HEK293 (cell line): ENCODE measurements at regions not wholly inside any gene's neighbourhood (a gene's known extent, or its start where the extent isn't known, plus 50 kb on each side); places are given as distances from the start of the nearest gene placed in this dataset.

ENCODE experiments used
- CTCF ChIA-PET: fragments of 350-600 bp; formaldehyde crosslinking; extraction: SDS; loops from one replicate; lab custom pipeline; 2021; ENCODE audit warnings: antibody characterized with exemption; lab: Yijun Ruan, JAX
- POLR2A ChIA-PET: fragments of 300-600 bp; formaldehyde crosslinking; extraction: SDS; loops from one replicate; lab custom pipeline; 2020; ENCODE audit warnings: antibody characterized with exemption, inconsistent platforms; lab: Yijun Ruan, JAX
- H3K27ac ChIP-seq: fragments of 200-500 bp; sonication (Bioruptor generic); 2 replicates; pipeline ENCODE4 v1.5.1; 2014; ENCODE audit warnings: low read depth, low read length, control low read depth, inconsistent platforms; ENCODE audit errors: extremely low read depth
- H3K36me3 ChIP-seq, 2 experiments: fragments of 200-500 bp in 1 of 2; sonication (Bioruptor generic) in 1 of 2; 1 replicate in 1 of 2; 2 replicates in 1 of 2; pipeline ENCODE4 v1.5.1; 2014 to 2017; ENCODE audit warnings: inconsistent platforms in 2 of 2, low read length in 2 of 2; ENCODE audit not compliant: control insufficient read depth in 2 of 2, insufficient read depth in 1 of 2
- H3K4me1 ChIP-seq: fragments of 200-500 bp; sonication (Bioruptor generic); 2 replicates; pipeline ENCODE4 v1.5.1; 2014; ENCODE audit warnings: mild to moderate bottlenecking, low read length, inconsistent platforms; ENCODE audit not compliant: control insufficient read depth, insufficient read depth
- H3K4me3 ChIP-seq: 2 replicates; pipeline ENCODE4 v1.5.1; 2011; ENCODE audit warnings: low read depth, mild to moderate bottlenecking, control low read depth, low read length, moderate library complexity
- H3K9me3 ChIP-seq: fragments of 200-500 bp; sonication (Bioruptor generic); 2 replicates; pipeline ENCODE4 v1.5.1; 2014; ENCODE audit warnings: low read depth, low read length, inconsistent platforms; ENCODE audit not compliant: control insufficient read depth, insufficient read depth
- BCL11B ChIP-seq: fragments of 450-650 bp; formaldehyde crosslinking; IDR thresholded peaks from 2 replicates; pipeline ENCODE4 v1.5.1; 2016; ENCODE audit warnings: low read depth, missing biosample characterization, missing genetic modification characterization
- PRDM1 ChIP-seq: fragments of 450-650 bp; formaldehyde crosslinking; IDR thresholded peaks from 2 replicates; pipeline ENCODE4; 2016; ENCODE audit warnings: missing biosample characterization, missing genetic modification characterization
- ZBTB48 ChIP-seq: fragments of 450-650 bp; formaldehyde crosslinking; IDR thresholded peaks from 2 replicates; pipeline ENCODE4 v1.5.1; 2016; ENCODE audit warnings: missing biosample characterization, missing genetic modification characterization
- ZFP69B ChIP-seq: fragments of 450-650 bp; formaldehyde crosslinking; IDR thresholded peaks from 2 replicates; pipeline ENCODE4 v1.5.1; 2016; ENCODE audit warnings: missing biosample characterization, missing genetic modification characterization
- ZNF239 ChIP-seq: fragments of 450-650 bp; formaldehyde crosslinking; IDR thresholded peaks from 2 replicates; pipeline ENCODE4 v1.5.1; 2016; ENCODE audit warnings: missing biosample characterization, missing genetic modification characterization
- ZNF248 ChIP-seq: fragments of 450-650 bp; formaldehyde crosslinking; IDR thresholded peaks from 2 replicates; pipeline ENCODE4 v1.5.1; 2017; ENCODE audit warnings: missing biosample characterization, missing genetic modification characterization
- ZNF292 ChIP-seq: fragments of 450-650 bp; formaldehyde crosslinking; IDR thresholded peaks from 2 replicates; pipeline ENCODE4 v1.5.1; 2016; ENCODE audit warnings: low read depth, missing biosample characterization, missing genetic modification characterization, borderline replicate concordance
- ZNF341 ChIP-seq: fragments of 450-650 bp; formaldehyde crosslinking; IDR thresholded peaks from 2 replicates; pipeline ENCODE4; 2016; ENCODE audit warnings: low read depth, missing biosample characterization, missing genetic modification characterization
- ZNF529 ChIP-seq: fragments of 450-650 bp; formaldehyde crosslinking; IDR thresholded peaks from 2 replicates; pipeline ENCODE4 v1.5.1; 2017; ENCODE audit warnings: missing genetic modification characterization, missing biosample characterization; ENCODE audit not compliant: insufficient replicate concordance
- ZNF626 ChIP-seq: fragments of 450-650 bp; sonication (Bioruptor Pico); formaldehyde crosslinking; IDR thresholded peaks from 2 replicates; pipeline ENCODE4 v1.5.1; 2018; ENCODE audit warnings: missing biosample characterization, missing genetic modification characterization, inconsistent platforms
- ZNF707 ChIP-seq: fragments of 450-650 bp; formaldehyde crosslinking; IDR thresholded peaks from 2 replicates; pipeline ENCODE4 v1.5.1; 2016; ENCODE audit warnings: missing biosample characterization, missing genetic modification characterization
- ZNF830 ChIP-seq: fragments of 450-650 bp; IDR thresholded peaks from 2 replicates; pipeline ENCODE4 v1.5.0; 2018; ENCODE audit warnings: missing biosample characterization, missing genetic modification characterization, low read depth, mild to moderate bottlenecking, moderate library complexity
- TF ChIP-seq, protein P1 (sequence below): fragments of 450-650 bp; formaldehyde crosslinking; IDR thresholded peaks from 2 replicates; pipeline ENCODE4 v1.5.1; 2016; ENCODE audit warnings: missing biosample characterization, missing genetic modification characterization, borderline replicate concordance
- TF ChIP-seq, protein P2 (sequence below): fragments of 450-650 bp; formaldehyde crosslinking; IDR thresholded peaks from 2 replicates; pipeline ENCODE4 v1.5.1; 2016; ENCODE audit warnings: missing biosample characterization, missing genetic modification characterization
- TF ChIP-seq, protein P3 (sequence below): fragments of 450-650 bp; formaldehyde crosslinking; IDR thresholded peaks from 2 replicates; pipeline ENCODE4 v1.5.1; 2016; ENCODE audit warnings: missing biosample characterization, missing genetic modification characterization
- TF ChIP-seq, protein P4 (sequence below): fragments of 450-650 bp; formaldehyde crosslinking; IDR thresholded peaks from 2 replicates; pipeline ENCODE4 v1.5.1; 2016; ENCODE audit warnings: missing biosample characterization, missing genetic modification characterization, borderline replicate concordance
- TF ChIP-seq, protein P5 (sequence below): fragments of 450-650 bp; formaldehyde crosslinking; IDR thresholded peaks from 2 replicates; pipeline ENCODE4 v1.5.1; 2016; ENCODE audit warnings: missing biosample characterization, missing genetic modification characterization

DNA sequence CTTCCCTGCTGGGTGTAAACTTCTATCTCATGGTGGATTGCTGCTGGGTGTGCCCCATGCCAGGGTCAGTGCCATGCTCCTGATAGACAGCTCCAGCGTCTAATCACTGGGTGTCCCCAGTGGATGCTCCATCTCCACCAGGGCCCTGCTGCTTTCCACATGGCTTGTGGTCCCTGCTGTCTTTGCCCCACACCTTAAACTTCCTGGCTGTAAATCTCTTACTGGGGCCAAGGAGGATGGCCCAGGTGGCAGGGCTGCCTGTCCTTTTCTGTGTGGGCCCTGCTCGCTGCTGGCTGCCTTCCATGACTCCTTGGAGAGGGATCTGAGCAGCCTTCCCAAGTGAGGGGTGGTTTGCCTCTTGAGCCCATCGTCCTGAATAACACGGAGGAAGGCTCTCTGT is 51.8 kb downstream of the RGS12 start:
- Histone ChIP-seq H3K9me3 (no peaks in the 10 kb centered on the region), H3K4me3 (no peak overlapping the region), H3K27ac (no peak overlapping the region), H3K36me3 (no peaks in the 10 kb centered on the region), H3K4me1 (no peaks in the 10 kb centered on the region)
- CTCF ChIA-PET, result no interaction called here
- POLR2A ChIA-PET, result no interaction called here
- TF ChIP-seq ZBTB48 (tag by site-specific recombination) (no peak), ZNF239 (tag by site-specific recombination) (no peak), BCL11B (tag by site-specific recombination) (no peak)
- TF ChIP-seq, protein P1, sequence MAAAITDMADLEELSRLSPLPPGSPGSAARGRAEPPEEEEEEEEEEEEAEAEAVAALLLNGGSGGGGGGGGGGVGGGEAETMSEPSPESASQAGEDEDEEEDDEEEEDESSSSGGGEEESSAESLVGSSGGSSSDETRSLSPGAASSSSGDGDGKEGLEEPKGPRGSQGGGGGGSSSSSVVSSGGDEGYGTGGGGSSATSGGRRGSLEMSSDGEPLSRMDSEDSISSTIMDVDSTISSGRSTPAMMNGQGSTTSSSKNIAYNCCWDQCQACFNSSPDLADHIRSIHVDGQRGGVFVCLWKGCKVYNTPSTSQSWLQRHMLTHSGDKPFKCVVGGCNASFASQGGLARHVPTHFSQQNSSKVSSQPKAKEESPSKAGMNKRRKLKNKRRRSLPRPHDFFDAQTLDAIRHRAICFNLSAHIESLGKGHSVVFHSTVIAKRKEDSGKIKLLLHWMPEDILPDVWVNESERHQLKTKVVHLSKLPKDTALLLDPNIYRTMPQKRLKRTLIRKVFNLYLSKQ (tag by site-specific recombination), result no peak

DNA sequence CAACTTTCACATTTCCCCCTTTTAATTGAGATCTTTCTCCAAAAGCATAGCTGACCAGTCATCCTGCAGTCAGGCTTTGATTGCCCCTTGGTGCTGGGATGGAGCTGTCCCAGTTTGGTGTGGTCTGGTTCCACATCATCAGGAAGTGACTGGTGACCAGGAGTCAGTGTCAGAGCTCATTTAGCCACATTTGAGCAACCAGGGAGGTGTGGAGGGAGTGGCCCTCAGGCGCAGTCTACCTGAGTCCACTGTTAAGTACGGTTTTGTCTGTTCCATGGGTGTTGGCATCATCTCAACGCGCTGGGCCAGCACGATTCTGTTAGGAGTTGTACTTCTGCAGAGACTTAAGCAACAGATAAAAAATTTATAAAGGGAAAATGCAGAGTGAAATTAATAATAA is 52.6 kb downstream of the RGS12 start:
- Histone ChIP-seq H3K27ac (no peak overlapping the region), H3K4me1 (no peaks in the 10 kb centered on the region), H3K9me3 (no peaks in the 10 kb centered on the region), H3K4me3 (no peak overlapping the region), H3K36me3 (no peaks in the 10 kb centered on the region)
- TF ChIP-seq, protein P2, sequence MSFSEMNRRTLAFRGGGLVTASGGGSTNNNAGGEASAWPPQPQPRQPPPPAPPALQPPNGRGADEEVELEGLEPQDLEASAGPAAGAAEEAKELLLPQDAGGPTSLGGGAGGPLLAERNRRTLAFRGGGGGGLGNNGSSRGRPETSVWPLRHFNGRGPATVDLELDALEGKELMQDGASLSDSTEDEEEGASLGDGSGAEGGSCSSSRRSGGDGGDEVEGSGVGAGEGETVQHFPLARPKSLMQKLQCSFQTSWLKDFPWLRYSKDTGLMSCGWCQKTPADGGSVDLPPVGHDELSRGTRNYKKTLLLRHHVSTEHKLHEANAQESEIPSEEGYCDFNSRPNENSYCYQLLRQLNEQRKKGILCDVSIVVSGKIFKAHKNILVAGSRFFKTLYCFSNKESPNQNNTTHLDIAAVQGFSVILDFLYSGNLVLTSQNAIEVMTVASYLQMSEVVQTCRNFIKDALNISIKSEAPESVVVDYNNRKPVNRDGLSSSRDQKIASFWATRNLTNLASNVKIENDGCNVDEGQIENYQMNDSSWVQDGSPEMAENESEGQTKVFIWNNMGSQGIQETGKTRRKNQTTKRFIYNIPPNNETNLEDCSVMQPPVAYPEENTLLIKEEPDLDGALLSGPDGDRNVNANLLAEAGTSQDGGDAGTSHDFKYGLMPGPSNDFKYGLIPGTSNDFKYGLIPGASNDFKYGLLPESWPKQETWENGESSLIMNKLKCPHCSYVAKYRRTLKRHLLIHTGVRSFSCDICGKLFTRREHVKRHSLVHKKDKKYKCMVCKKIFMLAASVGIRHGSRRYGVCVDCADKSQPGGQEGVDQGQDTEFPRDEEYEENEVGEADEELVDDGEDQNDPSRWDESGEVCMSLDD (tag by site-specific recombination), result no peak
- TF ChIP-seq ZFP69B (tag by site-specific recombination) (no peak), ZNF529 (tag by site-specific recombination) (no peak), ZNF292 (no peak), ZNF626 (tag by site-specific recombination) (no peak), ZNF707 (tag by site-specific recombination) (no peak), ZNF341 (tag by site-specific recombination) (no peak), ZNF830 (no peak), PRDM1 (tag by site-specific recombination) (no peak), ZNF239 (tag by site-specific recombination) (no peak), ZNF248 (tag by site-specific recombination) (no peak)
- TF ChIP-seq, protein P3, sequence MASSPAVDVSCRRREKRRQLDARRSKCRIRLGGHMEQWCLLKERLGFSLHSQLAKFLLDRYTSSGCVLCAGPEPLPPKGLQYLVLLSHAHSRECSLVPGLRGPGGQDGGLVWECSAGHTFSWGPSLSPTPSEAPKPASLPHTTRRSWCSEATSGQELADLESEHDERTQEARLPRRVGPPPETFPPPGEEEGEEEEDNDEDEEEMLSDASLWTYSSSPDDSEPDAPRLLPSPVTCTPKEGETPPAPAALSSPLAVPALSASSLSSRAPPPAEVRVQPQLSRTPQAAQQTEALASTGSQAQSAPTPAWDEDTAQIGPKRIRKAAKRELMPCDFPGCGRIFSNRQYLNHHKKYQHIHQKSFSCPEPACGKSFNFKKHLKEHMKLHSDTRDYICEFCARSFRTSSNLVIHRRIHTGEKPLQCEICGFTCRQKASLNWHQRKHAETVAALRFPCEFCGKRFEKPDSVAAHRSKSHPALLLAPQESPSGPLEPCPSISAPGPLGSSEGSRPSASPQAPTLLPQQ (tag by site-specific recombination), result no peak
- TF ChIP-seq, protein P4, sequence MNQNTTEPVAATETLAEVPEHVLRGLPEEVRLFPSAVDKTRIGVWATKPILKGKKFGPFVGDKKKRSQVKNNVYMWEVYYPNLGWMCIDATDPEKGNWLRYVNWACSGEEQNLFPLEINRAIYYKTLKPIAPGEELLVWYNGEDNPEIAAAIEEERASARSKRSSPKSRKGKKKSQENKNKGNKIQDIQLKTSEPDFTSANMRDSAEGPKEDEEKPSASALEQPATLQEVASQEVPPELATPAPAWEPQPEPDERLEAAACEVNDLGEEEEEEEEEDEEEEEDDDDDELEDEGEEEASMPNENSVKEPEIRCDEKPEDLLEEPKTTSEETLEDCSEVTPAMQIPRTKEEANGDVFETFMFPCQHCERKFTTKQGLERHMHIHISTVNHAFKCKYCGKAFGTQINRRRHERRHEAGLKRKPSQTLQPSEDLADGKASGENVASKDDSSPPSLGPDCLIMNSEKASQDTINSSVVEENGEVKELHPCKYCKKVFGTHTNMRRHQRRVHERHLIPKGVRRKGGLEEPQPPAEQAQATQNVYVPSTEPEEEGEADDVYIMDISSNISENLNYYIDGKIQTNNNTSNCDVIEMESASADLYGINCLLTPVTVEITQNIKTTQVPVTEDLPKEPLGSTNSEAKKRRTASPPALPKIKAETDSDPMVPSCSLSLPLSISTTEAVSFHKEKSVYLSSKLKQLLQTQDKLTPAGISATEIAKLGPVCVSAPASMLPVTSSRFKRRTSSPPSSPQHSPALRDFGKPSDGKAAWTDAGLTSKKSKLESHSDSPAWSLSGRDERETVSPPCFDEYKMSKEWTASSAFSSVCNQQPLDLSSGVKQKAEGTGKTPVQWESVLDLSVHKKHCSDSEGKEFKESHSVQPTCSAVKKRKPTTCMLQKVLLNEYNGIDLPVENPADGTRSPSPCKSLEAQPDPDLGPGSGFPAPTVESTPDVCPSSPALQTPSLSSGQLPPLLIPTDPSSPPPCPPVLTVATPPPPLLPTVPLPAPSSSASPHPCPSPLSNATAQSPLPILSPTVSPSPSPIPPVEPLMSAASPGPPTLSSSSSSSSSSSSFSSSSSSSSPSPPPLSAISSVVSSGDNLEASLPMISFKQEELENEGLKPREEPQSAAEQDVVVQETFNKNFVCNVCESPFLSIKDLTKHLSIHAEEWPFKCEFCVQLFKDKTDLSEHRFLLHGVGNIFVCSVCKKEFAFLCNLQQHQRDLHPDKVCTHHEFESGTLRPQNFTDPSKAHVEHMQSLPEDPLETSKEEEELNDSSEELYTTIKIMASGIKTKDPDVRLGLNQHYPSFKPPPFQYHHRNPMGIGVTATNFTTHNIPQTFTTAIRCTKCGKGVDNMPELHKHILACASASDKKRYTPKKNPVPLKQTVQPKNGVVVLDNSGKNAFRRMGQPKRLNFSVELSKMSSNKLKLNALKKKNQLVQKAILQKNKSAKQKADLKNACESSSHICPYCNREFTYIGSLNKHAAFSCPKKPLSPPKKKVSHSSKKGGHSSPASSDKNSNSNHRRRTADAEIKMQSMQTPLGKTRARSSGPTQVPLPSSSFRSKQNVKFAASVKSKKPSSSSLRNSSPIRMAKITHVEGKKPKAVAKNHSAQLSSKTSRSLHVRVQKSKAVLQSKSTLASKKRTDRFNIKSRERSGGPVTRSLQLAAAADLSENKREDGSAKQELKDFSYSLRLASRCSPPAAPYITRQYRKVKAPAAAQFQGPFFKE (tag by site-specific recombination), result no peak
- TF ChIP-seq, protein P5, sequence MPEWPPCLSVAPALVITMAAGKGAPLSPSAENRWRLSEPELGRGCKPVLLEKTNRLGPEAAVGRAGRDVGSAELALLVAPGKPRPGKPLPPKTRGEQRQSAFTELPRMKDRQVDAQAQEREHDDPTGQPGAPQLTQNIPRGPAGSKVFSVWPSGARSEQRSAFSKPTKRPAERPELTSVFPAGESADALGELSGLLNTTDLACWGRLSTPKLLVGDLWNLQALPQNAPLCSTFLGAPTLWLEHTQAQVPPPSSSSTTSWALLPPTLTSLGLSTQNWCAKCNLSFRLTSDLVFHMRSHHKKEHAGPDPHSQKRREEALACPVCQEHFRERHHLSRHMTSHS (tag by site-specific recombination), result no peak
- ChIA-PET POLR2A (no interaction called here), CTCF (interaction anchor here (0.7 to 1.9 kb wide), 2 partner anchors 11 to 96 kb away, joined by 3 to 7 read pairs; partner anchors contain the start of gene HGFAC)
